Keratinocyte (primary cell): ENCODE measurements at regions not wholly inside any gene's neighbourhood (a gene's known extent, or its start where the extent isn't known, plus 50 kb on each side); places are given as distances from the start of the nearest gene placed in this dataset.

Experiments
- EZH2 ChIP-seq: IDR thresholded peaks from one replicate; pipeline ENCODE4 v1.6.1; 2012; ENCODE audit warnings: inconsistent platforms, mild to moderate bottlenecking, low read length, moderate library complexity
- TF ChIP-seq, protein P1 (sequence below), 3 experiments: IDR thresholded peaks in 1 of 3; conservative IDR thresholded peaks in 1 of 3; optimal IDR thresholded peaks in 1 of 3; 2 replicates in 2 of 3; 3 replicates in 1 of 3; pipeline versions ENCODE3 to v1.5.1; 2011; ENCODE audit warnings: low read length in 3 of 3, mild to moderate bottlenecking in 3 of 3, moderate library complexity in 2 of 3, control low read depth in 1 of 3, inconsistent platforms in 1 of 3; ENCODE audit not compliant: insufficient read depth in 2 of 3; ENCODE audit errors: extremely low read depth in 1 of 3

GRCh38 chr14:41303506-41303905 is 303.2 kb upstream of the LRFN5 start:
- TF ChIP-seq, protein P1, sequence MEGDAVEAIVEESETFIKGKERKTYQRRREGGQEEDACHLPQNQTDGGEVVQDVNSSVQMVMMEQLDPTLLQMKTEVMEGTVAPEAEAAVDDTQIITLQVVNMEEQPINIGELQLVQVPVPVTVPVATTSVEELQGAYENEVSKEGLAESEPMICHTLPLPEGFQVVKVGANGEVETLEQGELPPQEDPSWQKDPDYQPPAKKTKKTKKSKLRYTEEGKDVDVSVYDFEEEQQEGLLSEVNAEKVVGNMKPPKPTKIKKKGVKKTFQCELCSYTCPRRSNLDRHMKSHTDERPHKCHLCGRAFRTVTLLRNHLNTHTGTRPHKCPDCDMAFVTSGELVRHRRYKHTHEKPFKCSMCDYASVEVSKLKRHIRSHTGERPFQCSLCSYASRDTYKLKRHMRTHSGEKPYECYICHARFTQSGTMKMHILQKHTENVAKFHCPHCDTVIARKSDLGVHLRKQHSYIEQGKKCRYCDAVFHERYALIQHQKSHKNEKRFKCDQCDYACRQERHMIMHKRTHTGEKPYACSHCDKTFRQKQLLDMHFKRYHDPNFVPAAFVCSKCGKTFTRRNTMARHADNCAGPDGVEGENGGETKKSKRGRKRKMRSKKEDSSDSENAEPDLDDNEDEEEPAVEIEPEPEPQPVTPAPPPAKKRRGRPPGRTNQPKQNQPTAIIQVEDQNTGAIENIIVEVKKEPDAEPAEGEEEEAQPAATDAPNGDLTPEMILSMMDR (optimal IDR thresholded peaks at IDR 0.05 in 1 of 3, IDR thresholded peaks at IDR 0.05 in 1 of 3, conservative IDR thresholded peaks at IDR 0.05 in 1 of 3; ENCODE audit: extremely low read depth in 1 of 3, insufficient read depth in 2 of 3, low read length in 3 of 3), result no peak
- TF ChIP-seq EZH2, result no peak
